ENCODE measurements at regions not wholly inside any gene's neighbourhood (a gene's known extent, or its start where the extent isn't known, plus 50 kb on each side); places are given as distances from the start of the nearest gene placed in this dataset.

- Histone ChIP-seq H3K27ac (no peak overlapping the region), H3K36me3 (replicated peaks) (no peaks in the 10 kb centered on the region), H3K27me3 (replicated peaks) (peaks cover 14% of the 10 kb centered on the region), H3K4me3 (ENCODE audit: low read depth, low read length) (no peak overlapping the region)
- TF ChIP-seq CTCF (IDR thresholded peaks at IDR 0.05; ENCODE audit: low read depth, low read length, missing control alignments), result no peak
- DNase-seq, result no peak
- in situ Hi-C loops (cut with HindIII; ENCODE audit: low pct_ligation_motif_present, low sequenced_read_pairs), result no loop called here
Observed at GRCh38 chr20:62575976-62576722, 66.2 kb upstream of the SLCO4A1 start.

- Histone ChIP-seq H3K4me3 (ENCODE audit: low read depth, low read length) (no peak overlapping the region), H3K27me3 (replicated peaks) (peaks cover 18% of the 10 kb centered on the region), H3K27ac (no peak overlapping the region), H3K36me3 (replicated peaks) (no peaks in the 10 kb centered on the region)
- in situ Hi-C loops (cut with HindIII; ENCODE audit: low pct_ligation_motif_present, low sequenced_read_pairs), result no loop called here
- peak; percentile 9 for DNase-seq
- TF ChIP-seq CTCF (IDR thresholded peaks at IDR 0.05; ENCODE audit: low read depth, low read length, missing control alignments), result no peak
Observed at GRCh38 chr20:62576815-62577489, 65.4 kb upstream of the SLCO4A1 start.

GRCh38 chr20:62577490-62577836 lies 64.8 kb upstream of the SLCO4A1 start:
- Histone ChIP-seq H3K4me3 (ENCODE audit: low read depth, low read length) (no peak overlapping the region), H3K27me3 (replicated peaks) (peaks cover 19% of the 10 kb centered on the region), H3K27ac (no peak overlapping the region), H3K36me3 (replicated peaks) (no peaks in the 10 kb centered on the region)
- in situ Hi-C loops (cut with HindIII; ENCODE audit: low pct_ligation_motif_present, low sequenced_read_pairs), result no loop called here
- TF ChIP-seq CTCF (IDR thresholded peaks at IDR 0.05; ENCODE audit: low read depth, low read length, missing control alignments), result no peak
- DNase-seq, result no peak

- Histone ChIP-seq H3K27ac (no peak overlapping the region), H3K4me3 (ENCODE audit: low read depth, low read length) (no peak overlapping the region), H3K27me3 (replicated peaks) (peaks cover 23% of the 10 kb centered on the region), H3K36me3 (replicated peaks) (no peaks in the 10 kb centered on the region)
- TF ChIP-seq CTCF (IDR thresholded peaks at IDR 0.05; ENCODE audit: low read depth, low read length, missing control alignments), result no peak
- no peak for DNase-seq
- in situ Hi-C loops (cut with HindIII; ENCODE audit: low pct_ligation_motif_present, low sequenced_read_pairs), result no loop called here
Observed at GRCh38 chr20:62578294-62578897, 63.9 kb upstream of the SLCO4A1 start.

GRCh38 chr20:62580052-62580451 lies 62.3 kb upstream of the SLCO4A1 start:
- no peak for DNase-seq

More at GRCh38 chr20:62580052-62580451, 62.3 kb upstream of the SLCO4A1 start:
- H3K27ac ChIP-seq, result no peak overlapping the region
- H3K36me3 ChIP-seq (replicated peaks), result no peaks in the 10 kb centered on the region
- no peak overlapping the region for H3K4me3 ChIP-seq (ENCODE audit: low read depth, low read length)
- in situ Hi-C loops (cut with HindIII; ENCODE audit: low pct_ligation_motif_present, low sequenced_read_pairs), result no loop called here
- H3K27me3 ChIP-seq (replicated peaks), result peaks cover 23% of the 10 kb centered on the region
- no peak for TF ChIP-seq CTCF (IDR thresholded peaks at IDR 0.05; ENCODE audit: low read depth, low read length, missing control alignments)
